Gastroesophageal sphincter (tissue), 4 donors: ENCODE measurements at regions not wholly inside any gene's neighbourhood (a gene's known extent, or its start where the extent isn't known, plus 50 kb on each side); places are given as distances from the start of the nearest gene placed in this dataset.

Experiments
- ATAC-seq: fragments of 150-250 bp; one replicate; pipeline ENCODE4 v1.9.1; 2016; ENCODE audit warnings: mild to moderate bottlenecking, moderate library complexity
- H3K27ac ChIP-seq, 4 donors: fragments of 200-600 bp; sonication (generic) in 3 of 4; 1 replicate in 3 of 4; 2 replicates in 1 of 4; pipeline ENCODE4 v1.5.1; 2016 to 2019
- H3K27me3 ChIP-seq: fragments of 200-600 bp; sonication (generic); one replicate; pipeline ENCODE4 v1.5.1; 2019
- H3K36me3 ChIP-seq, 2 donors: fragments of 200-600 bp; sonication (generic); one replicate each; pipeline ENCODE4 v1.5.1; 2019; ENCODE audit warnings: control low read depth in 1 of 2
- H3K4me1 ChIP-seq, 3 donors: fragments of 200-600 bp; sonication (generic); 1 replicate in 2 of 3; 2 replicates in 1 of 3; pipeline ENCODE4 v1.5.1; 2016 to 2019; ENCODE audit warnings: control low read depth in 2 of 3
- H3K4me3 ChIP-seq, 2 donors: fragments of 200-600 bp; sonication (generic); one replicate each; pipeline ENCODE4 v1.5.1; 2019; ENCODE audit warnings: mild to moderate bottlenecking in 1 of 2, moderate library complexity in 1 of 2
- H3K9me3 ChIP-seq, 3 donors: fragments of 200-600 bp; sonication (generic); one replicate each; pipeline ENCODE4 v1.5.1; 2017 to 2019; ENCODE audit warnings: control low read depth in 2 of 3
- EP300 ChIP-seq: sonication (generic); formaldehyde crosslinking; IDR thresholded peaks from one replicate; pipeline ENCODE4 v1.6.1; 2017; ENCODE audit warnings: antibody characterized with exemption, mild to moderate bottlenecking
- POLR2A ChIP-seq, 2 donors: fragments of 450-650 bp; IDR thresholded peaks; one replicate each; pipeline ENCODE4 v1.6.1; 2017; ENCODE audit warnings: antibody characterized with exemption in 2 of 2, mild to moderate bottlenecking in 2 of 2, moderate library complexity in 1 of 2
- POLR2AphosphoS5 ChIP-seq: sonication (generic); formaldehyde crosslinking; IDR thresholded peaks from one replicate; pipeline ENCODE4 v1.6.1; 2017; ENCODE audit warnings: antibody characterized with exemption
- WGBS, 2 donors: methylation state at CpG; one replicate each; pipeline ENCODE4 v1.1.5; 2018; ENCODE audit warnings: low coverage in 1 of 2; 5-methylcytosine and 5-hydroxymethylcytosine counted together
- TF ChIP-seq, protein P1 (sequence below), 4 experiments: fragments of 200-600 bp in 2 of 4; fragments of 450-650 bp in 2 of 4; sonication (generic) in 1 of 4; IDR thresholded peaks; one replicate each; pipeline ENCODE4 v1.5.1; 2017 to 2019; ENCODE audit warnings: antibody characterized with exemption in 4 of 4, mild to moderate bottlenecking in 2 of 4, moderate library complexity in 2 of 4

- WGBS, 2 donors, result 71 to 73% methylated on average over 5 to 6 of the region's 6 CpGs
- TF ChIP-seq POLR2AphosphoS5 (no peak), POLR2A (IDR thresholded peaks at IDR 0.05) (no peak)
- Histone ChIP-seq H3K4me3 (no peak overlapping the region), H3K4me1 (no peaks in the 10 kb centered on the region), H3K27ac (no peak overlapping the region), H3K36me3 (no peaks in the 10 kb centered on the region), H3K9me3 (no peaks in the 10 kb centered on the region), H3K27me3 (no peaks in the 10 kb centered on the region)
- no peak for ATAC-seq
These were observed 330.5 kb upstream of the PRKX start for GRCh38 chrX:4043951-4044350.

DNA sequence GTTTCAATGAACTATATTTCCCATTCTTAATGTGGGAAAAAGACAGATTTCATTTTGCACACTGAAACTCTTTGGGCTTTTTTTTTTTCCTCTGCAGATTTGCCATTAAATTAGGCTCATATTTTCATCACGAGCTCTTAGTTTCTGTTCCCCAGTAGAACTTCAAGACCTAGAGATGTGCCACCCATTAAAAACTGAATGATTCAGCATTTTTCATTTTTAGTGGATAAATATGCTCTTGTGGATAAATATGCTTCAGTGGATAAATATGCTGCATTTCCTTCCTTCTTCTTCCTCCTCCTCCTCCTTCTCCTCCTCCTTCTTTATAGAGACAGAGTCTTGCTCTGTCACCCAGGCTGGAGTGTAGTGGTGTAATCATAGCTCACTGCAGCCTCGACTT, 322.4 kb upstream of the PRKX start:
- no peak for ATAC-seq

GRCh38 chrX:4028151-4028550, 314.7 kb upstream of the PRKX start:
- Histone ChIP-seq H3K27me3 (no peaks in the 10 kb centered on the region), H3K9me3 (no peaks in the 10 kb centered on the region), H3K4me1 (no peaks in the 10 kb centered on the region), H3K27ac (no peak overlapping the region), H3K4me3 (no peak overlapping the region), H3K36me3 (no peaks in the 10 kb centered on the region)
- TF ChIP-seq POLR2A (IDR thresholded peaks at IDR 0.05) (no peak), POLR2AphosphoS5 (no peak), EP300 (no peak)
- TF ChIP-seq, protein P1, sequence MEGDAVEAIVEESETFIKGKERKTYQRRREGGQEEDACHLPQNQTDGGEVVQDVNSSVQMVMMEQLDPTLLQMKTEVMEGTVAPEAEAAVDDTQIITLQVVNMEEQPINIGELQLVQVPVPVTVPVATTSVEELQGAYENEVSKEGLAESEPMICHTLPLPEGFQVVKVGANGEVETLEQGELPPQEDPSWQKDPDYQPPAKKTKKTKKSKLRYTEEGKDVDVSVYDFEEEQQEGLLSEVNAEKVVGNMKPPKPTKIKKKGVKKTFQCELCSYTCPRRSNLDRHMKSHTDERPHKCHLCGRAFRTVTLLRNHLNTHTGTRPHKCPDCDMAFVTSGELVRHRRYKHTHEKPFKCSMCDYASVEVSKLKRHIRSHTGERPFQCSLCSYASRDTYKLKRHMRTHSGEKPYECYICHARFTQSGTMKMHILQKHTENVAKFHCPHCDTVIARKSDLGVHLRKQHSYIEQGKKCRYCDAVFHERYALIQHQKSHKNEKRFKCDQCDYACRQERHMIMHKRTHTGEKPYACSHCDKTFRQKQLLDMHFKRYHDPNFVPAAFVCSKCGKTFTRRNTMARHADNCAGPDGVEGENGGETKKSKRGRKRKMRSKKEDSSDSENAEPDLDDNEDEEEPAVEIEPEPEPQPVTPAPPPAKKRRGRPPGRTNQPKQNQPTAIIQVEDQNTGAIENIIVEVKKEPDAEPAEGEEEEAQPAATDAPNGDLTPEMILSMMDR (IDR thresholded peaks at IDR 0.05), result no peak
- ATAC-seq, result no peak
- 64% methylated on average over 6 of the region's 7 CpGs; no CpG with 5 or more reads in 1 of the 2 donors for WGBS, 2 donors

More for the DNA sequence above, 322.4 kb upstream of the PRKX start:
- TF ChIP-seq, protein P1 (IDR thresholded peaks at IDR 0.05), result no peak
- no peak for TF ChIP-seq EP300
- no peak for TF ChIP-seq POLR2AphosphoS5
- TF ChIP-seq POLR2A (IDR thresholded peaks at IDR 0.05), result no peak
- WGBS, 2 donors, result 44 to 75% methylated on average over 1 to 2 of the region's 2 CpGs
- Histone ChIP-seq H3K4me3 (no peak overlapping the region), H3K9me3 (no peaks in the 10 kb centered on the region), H3K27ac (no peak overlapping the region), H3K4me1 (no peaks in the 10 kb centered on the region), H3K36me3 (no peaks in the 10 kb centered on the region), H3K27me3 (no peaks in the 10 kb centered on the region)

- Histone ChIP-seq H3K4me3 (no peak overlapping the region), H3K4me1 (no peaks in the 10 kb centered on the region), H3K27me3 (no peaks in the 10 kb centered on the region), H3K36me3 (no peaks in the 10 kb centered on the region), H3K27ac (no peak overlapping the region), H3K9me3 (no peaks in the 10 kb centered on the region)
- TF ChIP-seq EP300 (no peak), POLR2A (IDR thresholded peaks at IDR 0.05) (no peak), POLR2AphosphoS5 (no peak)
- TF ChIP-seq, protein P1 (IDR thresholded peaks at IDR 0.05), result no peak
- 97 to 100% methylated on average over 2 to 5 of the region's 5 CpGs for WGBS, 2 donors
- ATAC-seq, result no peak
These were observed 291.8 kb upstream of the PRKX start for GRCh38 chrX:4005281-4005680.

DNA sequence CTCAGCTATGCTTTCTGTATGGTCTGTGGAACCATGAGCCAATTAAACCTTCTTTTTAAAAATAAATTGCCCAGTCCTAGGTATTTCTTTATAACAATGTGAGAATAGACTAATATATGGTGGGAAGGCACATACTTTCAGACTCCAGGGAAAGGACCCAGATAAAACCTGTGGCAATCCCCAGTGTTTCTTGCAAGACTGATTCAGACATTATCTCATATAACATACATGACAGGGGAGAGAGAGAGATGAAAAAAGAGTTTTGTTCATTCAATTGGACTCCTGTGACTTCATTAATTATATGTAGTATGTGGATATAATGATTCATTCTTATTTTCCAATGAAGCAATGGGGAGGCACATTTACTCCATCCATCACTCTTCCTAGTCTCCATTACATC, 291.4 kb upstream of the PRKX start:
- TF ChIP-seq EP300 (no peak), POLR2A (IDR thresholded peaks at IDR 0.05) (no peak), POLR2AphosphoS5 (no peak)
- TF ChIP-seq, protein P1 (IDR thresholded peaks at IDR 0.05), result no peak
- no peak for ATAC-seq
- no peaks in the 10 kb centered on the region for H3K9me3 ChIP-seq
- H3K4me1 ChIP-seq, result no peaks in the 10 kb centered on the region
- H3K36me3 ChIP-seq, result no peaks in the 10 kb centered on the region
- no peaks in the 10 kb centered on the region for H3K27me3 ChIP-seq
- no peak overlapping the region for H3K27ac ChIP-seq
- no peak overlapping the region for H3K4me3 ChIP-seq
